A204.1 (cell line): ENCODE measurements at regions not wholly inside any gene's neighbourhood (a gene's known extent, or its start where the extent isn't known, plus 50 kb on each side); places are given as distances from the start of the nearest gene placed in this dataset.

Experiments used
- FAIRE-seq: peaks from 2 replicates; lab custom pipeline; 2012; peaks lifted over from hg19 to GRCh38; lab: Jason Lieb, UNC

DNA sequence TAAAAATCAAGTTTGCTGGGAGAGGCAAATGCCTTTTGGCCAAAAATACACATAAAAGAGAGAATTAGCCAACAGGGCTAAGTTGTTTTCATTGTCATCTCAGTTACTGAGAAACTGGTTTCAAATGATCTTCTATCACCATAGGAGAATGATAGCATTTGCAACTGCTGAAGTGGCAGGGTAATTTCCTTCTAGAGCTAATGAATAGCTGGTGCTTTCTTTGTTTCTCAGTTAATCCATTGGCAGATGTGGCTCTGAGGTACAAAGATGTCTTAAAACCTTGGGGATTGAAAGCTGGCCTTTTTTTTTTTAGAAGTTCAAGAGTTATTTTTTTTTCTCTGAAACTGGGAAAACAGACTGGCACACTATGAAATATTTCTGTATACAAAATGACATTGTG, 332.7 kb upstream of the KLF12 start:
- no peak for FAIRE-seq

DNA sequence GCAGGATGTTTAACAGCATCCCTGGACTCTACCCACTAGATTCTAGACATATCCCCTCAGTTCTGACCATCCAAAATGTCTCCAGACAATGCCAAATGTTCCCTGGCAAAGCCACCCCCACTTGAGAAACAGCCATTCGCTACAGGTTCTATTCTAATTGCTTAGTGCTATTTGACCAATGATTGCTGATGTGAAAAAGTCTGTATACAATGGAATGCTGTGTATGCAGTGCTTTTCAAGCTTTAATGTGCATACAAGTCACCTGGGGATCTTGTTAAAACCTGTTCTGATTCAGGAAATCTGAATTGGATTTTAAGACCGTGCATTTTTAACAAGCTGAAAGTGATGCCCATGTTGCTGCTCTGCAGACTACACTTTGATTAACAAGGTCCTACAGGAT, 331.8 kb upstream of the KLF12 start:
- no peak for FAIRE-seq

GRCh38 chr13:74465271-74465670, 331.1 kb upstream of the KLF12 start:
- FAIRE-seq, result no peak

DNA sequence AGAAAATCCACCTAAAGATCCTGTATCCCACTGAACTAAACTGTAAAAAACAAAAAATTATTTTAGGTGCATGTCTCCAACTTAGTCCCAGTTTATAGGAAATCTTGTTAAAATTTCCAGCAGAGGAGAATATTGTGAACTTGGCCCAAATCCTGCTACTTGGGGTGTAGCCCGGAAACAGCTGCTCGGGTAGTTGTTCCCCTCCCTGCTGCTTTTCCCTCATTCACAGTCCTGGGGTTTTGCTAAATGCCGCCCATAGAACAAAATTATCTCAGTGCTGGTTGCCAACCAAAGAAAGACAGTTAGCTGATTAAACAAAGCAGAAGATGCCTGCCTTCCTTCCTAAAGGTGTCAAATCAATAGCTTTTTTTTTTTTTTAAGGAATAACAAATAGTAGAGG, 330.5 kb upstream of the KLF12 start:
- FAIRE-seq, result no peak

- FAIRE-seq, result no peak
Measured at GRCh38 chr13:74461011-74461410, 326.8 kb upstream of the KLF12 start.

GRCh38 chr13:74452881-74453280, 318.7 kb upstream of the KLF12 start:
- FAIRE-seq, result no peak

DNA sequence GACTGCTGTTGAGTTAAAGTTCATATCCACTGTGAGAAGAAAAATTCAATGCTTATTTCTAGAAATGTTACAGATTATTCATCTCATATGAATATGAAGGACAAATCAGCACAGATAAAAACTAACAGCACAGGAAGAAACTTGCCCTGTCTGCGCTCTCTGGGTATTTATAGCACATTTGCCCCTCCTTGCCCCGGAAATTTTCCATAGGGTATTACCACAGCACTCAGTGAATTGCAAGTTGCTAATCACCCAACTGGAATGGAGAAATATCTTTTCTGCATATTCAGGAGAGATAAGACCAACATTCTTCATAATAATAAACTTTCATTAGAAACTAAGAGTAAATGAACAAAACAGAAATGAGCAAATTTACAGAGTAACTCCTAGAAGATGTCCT, 318.0 kb upstream of the KLF12 start:
- FAIRE-seq, result no peak

DNA sequence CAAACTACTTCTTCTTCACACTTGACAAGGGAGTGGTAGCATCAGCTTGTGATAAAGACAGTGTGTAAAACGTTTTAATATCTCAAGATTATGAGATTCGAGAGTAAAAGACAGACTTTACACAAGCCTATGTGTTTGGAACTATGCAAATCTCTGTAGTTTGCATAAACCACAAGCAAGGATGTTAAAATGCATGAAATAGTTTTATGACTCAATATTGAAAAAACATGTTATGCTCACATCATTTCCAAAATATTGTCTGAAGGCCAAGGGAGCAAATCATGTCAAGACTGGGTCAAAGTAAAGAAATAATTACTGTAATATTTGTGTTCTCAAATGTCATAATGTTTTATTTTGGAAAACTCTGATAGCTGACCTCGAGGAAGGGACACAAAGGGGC, 316.8 kb upstream of the KLF12 start:
- FAIRE-seq, result no peak

GRCh38 chr13:74450525-74450845, 316.3 kb upstream of the KLF12 start:
- no peak for FAIRE-seq

GRCh38 chr13:74449811-74450524, 315.8 kb upstream of the KLF12 start:
- no peak for FAIRE-seq

GRCh38 chr13:74444864-74445479, 310.8 kb upstream of the KLF12 start:
- FAIRE-seq, result no peak

GRCh38 chr13:74444161-74444571, 310.0 kb upstream of the KLF12 start:
- no peak for FAIRE-seq

DNA sequence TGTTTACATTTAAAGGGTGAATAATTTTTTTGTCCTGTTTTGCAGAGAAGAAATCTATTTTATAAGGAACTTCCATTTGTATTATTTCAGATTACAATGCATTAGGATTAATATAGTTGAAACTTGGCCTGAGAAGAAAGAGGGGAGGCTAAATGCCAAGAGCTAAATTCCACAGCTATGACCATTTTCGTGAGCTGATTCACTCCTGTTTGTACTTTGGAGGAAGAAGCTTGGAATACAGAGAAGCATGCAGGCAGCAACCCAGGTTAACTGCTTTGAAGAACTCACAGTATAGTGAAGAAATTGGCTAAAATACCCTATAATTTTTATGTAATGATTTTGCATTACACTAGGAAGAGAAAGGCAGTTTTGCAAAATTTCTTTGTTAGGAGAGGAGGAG, 309.4 kb upstream of the KLF12 start:
- FAIRE-seq, result no peak

DNA sequence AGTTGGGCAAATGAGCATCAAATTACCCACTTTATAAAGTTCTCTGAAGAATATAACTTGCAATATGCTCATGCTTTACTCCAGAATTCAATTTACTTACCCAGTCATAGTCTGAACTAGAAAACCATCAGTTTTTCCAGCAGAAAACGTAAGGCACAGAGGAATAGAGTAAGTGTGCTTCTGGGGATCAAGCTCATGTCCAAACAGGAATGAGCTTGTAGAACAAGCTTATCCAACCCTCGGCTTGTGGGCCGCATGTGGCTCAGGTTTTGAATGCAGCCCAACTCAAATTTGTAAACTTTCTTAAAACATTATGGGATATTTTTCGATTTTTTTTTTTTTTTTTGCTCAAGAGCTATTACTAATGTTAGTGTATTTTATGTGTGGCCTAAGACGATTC, 308.5 kb upstream of the KLF12 start:
- no peak for FAIRE-seq

DNA sequence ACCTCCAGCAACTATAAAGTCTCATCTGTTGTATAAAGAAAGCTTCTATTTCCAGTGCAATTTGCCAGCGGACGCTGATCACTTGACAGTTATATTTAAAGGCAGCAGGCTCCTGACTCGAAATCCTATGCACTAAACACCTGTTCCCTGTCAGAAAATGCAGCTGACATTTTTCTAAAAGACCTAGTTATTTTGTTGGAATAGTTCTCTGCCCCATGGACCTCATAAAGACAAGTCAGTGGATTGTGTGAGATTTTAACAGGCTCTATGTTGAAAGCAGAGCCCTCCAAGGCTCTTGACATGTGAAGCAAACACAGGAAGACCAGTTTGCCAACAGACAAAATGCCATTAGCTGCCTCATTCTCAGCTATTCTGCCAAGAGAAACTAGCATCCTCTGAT, 304.7 kb upstream of the KLF12 start:
- no peak for FAIRE-seq

DNA sequence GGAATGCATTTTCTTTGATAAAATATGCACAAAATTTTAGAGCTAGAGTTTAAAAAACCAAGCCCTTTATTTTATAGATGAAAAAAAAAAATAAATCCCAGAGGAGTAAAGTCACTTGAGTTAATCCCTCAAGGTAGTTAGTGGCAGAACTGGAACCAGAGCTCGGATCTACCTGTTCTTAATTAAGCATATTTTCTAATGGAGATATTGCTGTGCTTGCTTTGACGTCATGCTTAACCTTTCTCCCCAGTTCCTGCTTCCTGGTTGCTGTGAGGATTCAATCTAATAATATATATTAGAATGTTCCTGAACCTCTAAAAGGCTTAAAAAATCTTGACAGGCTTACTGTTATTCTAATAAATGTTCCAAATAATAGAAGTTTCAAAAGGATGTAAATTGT, 300.6 kb upstream of the KLF12 start:
- FAIRE-seq, result no peak

DNA sequence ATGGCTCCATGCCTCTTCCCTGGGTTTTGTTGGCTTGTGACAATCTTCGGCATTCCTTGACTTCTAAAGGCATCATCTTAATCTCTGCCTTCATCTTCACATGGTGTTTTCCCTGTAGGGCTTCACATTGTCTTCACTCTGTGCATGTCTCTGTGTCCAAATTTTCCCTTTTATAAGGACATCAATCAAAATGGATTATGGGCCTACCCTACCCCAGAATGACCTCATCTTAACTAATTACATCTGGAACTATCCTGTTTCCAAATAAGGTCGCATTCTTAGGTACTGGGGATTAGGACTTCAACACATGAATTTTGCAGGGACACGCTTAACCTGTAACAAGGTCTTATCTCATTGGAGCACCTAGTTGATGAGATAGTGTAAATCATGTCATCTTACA, 290.3 kb upstream of the KLF12 start:
- FAIRE-seq, result no peak

GRCh38 chr13:74423434-74423833, 289.2 kb upstream of the KLF12 start:
- FAIRE-seq, result no peak

DNA sequence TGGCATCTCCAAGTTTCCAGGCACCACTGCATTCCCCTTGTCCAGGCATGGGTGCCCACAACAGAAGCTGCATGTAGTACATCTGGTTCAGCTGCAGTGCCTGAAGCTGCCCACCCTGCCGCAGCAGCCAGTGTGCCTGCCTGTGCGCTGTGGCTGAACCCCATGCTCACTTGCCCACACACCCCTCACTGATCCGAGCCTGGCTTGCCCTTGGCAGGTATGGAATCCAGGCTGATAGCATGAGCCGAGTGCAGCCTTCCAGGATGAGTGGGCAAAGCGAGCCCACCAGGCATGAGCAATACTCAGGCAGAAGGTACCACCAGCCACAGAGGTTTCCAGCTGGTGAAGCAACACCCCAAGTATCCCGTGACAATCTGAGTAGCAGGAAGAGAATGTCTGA, 280.3 kb upstream of the KLF12 start:
- FAIRE-seq, result no peak

GRCh38 chr13:74413482-74413881, 279.3 kb upstream of the KLF12 start:
- no peak for FAIRE-seq

DNA sequence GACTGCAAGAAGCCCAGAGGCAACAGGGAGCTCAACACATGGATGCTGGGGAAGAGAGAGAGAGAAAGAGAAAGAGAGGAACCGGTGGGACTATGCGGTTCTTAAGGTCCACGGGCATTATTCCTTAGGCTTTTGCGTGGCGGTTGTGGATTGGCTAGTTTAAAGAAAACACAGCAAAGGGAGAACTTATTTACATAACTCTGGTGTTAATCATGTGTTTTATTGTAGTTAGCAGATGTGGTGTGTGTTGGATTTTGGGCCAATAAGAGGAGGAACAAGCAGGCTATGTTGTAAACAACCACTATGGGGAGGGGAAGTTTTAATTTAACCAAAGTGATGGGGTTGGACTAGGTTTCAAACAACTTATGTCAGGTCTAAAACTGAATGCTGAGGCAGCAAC, 275.3 kb upstream of the KLF12 start:
- no peak for FAIRE-seq

DNA sequence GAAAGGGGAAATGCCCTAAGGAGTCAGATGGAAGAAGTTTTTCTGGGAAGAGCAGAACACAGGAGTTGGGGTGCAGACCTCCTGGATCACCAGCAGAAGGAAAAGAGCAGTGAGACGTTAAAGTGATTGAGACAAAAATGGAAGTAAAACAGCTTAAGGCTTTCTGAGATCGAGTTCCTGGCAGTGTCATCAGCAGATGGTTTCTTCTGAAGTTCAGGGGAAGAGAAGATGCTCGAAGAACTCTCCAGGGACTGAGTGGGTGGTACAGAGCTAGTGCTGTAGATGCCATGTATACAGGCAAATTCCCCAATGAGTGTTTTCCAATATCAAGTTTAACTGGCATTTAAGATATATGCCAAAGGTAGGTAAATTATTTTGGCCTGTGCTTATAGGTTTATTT, 272.2 kb upstream of the KLF12 start:
- no peak for FAIRE-seq

- FAIRE-seq, result no peak
Measured at GRCh38 chr13:74398599-74398998, 264.4 kb upstream of the KLF12 start.

DNA sequence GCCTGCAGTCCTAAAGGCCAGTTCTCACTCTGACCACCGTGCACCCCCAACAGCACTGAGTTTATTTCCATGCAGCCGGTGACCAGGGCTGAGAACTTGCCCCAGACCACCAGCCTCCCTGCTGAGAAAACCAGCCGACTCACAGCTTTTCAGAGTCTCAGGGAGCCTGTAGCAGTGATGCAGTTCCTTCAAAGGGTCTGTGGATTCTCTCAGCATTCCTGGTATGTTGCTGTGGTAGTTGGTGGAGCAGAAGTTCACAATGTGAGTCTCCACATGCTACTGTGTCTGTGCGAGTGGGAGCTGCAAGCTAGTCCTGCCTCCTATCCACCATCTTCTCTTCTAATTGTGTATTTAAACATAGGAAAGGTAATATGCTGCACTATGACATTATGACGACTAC, 254.9 kb upstream of the KLF12 start:
- no peak for FAIRE-seq

DNA sequence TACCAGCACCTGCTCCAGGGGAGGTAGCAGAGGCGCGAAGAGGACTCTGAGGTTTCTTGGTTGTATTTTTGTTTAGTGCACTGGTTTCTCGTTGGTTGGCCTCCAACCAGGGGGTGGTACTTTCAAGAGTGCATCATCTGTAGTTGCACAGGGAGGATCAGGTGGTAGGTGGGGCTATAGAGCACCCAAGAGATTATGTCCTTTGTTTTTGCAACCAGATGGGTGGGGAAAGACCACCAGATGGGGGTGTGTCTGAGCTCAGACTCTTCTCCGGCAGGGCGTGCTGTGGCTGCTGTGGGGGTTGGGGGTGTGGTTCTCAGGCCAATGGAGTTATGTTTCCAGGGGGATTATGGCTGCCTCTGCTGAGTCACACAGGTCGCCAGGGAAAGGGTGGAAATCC, 254.4 kb upstream of the KLF12 start:
- no peak for FAIRE-seq
